ENCODE measurements at regions not wholly inside any gene's neighbourhood (a gene's known extent, or its start where the extent isn't known, plus 50 kb on each side); places are given as distances from the start of the nearest gene placed in this dataset.

DNA sequence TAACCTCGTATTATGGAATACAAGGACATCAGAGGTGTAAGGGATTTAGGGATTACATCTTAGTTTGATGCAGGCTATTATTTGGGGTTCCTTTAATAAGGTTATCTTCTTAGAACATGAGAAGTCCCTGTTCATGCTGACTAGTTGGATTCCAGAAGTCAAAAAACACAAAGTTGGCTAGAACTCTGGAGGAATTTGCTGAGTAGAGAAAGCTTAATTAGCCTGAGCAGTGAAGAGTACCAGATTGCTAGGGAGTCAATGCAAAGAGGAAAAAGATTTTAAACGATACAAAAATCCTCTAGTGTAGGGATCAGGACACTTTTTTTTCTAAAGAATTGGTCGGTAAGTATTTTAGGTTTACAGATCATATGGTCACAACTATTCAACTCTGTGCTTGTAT, 1872.5 kb upstream of the C9orf72 start:
- H3K4me3 ChIP-seq (ENCODE audit: extremely low read depth in 1 of 4, insufficient read depth in 2 of 4, low read depth in 3 of 4, low read length in 4 of 4), result no peak overlapping the region
- no peak overlapping the region for H4K8ac ChIP-seq (ENCODE audit: extremely low read depth, insufficient read depth, low read length)
- ChIA-PET CTCF (ENCODE audit: partially characterized antibody) (no interaction called here), POLR2A (ENCODE audit: partially characterized antibody) (no interaction called here)
- H2BK15ac ChIP-seq (ENCODE audit: low read length), result no peak overlapping the region
- H2BK20ac ChIP-seq (ENCODE audit: low read length), result no peak overlapping the region
- WGBS, 2 experiments (ENCODE audit: extremely low coverage in 1 of 2, insufficient coverage in 1 of 2, insufficient read length in 1 of 2, insufficient replicate concordance in 2 of 2, low coverage in 1 of 2, low lambda C conversion rate in 2 of 2, missing lambda C conversion rate in 1 of 2), result 91% methylated on average over 3 of the region's 3 CpGs; no CpG with 5 or more reads in 1 of the 2 experiments
- no peak overlapping the region for H3K14ac ChIP-seq (ENCODE audit: insufficient read length)
- no peak overlapping the region for H3K4me2 ChIP-seq (ENCODE audit: insufficient read depth in 1 of 2, low read depth in 2 of 2, low read length in 2 of 2)
- no peak overlapping the region for H2BK120ac ChIP-seq (replicated peaks; ENCODE audit: low read depth, low read length)
- no peaks in the 10 kb centered on the region for H3K9me3 ChIP-seq (ENCODE audit: insufficient read depth in 2 of 2, low read depth in 1 of 2, low read length in 1 of 2)
- H3K27me3 ChIP-seq (replicated peaks in 1 of 4; ENCODE audit: control insufficient read depth in 3 of 4, extremely low read depth in 1 of 4, insufficient read depth in 3 of 4, low read length in 3 of 4), result no peaks in the 10 kb centered on the region
- H4K5ac ChIP-seq (ENCODE audit: insufficient read length, low read depth, low read length), result no peak overlapping the region
- H3K56ac ChIP-seq (replicated peaks; ENCODE audit: insufficient read length, low read depth, low read length), result no peak overlapping the region
- no peaks in the 10 kb centered on the region for H4K20me1 ChIP-seq (replicated peaks in 1 of 2; ENCODE audit: control insufficient read depth in 1 of 2, insufficient read depth in 2 of 2, low read length in 2 of 2)
- H3K4me1 ChIP-seq (replicated peaks in 1 of 4; ENCODE audit: control insufficient read depth in 3 of 4, insufficient read depth in 4 of 4, low read length in 3 of 4), result no peaks in the 10 kb centered on the region
- no peaks in the 10 kb centered on the region; a peak in 1 of 8 replicates for H3K36me3 ChIP-seq (ENCODE audit: control insufficient read depth in 2 of 4, insufficient read depth in 4 of 4, low read length in 3 of 4)
- TF ChIP-seq, protein P1, sequence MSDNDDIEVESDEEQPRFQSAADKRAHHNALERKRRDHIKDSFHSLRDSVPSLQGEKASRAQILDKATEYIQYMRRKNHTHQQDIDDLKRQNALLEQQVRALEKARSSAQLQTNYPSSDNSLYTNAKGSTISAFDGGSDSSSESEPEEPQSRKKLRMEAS (IDR thresholded peaks at IDR 0.05), result no peak
- no peak for TF ChIP-seq CREB1 (IDR thresholded peaks at IDR 0.05)
- no peak for TF ChIP-seq GABPA (IDR thresholded peaks at IDR 0.05; ENCODE audit: borderline replicate concordance, insufficient read depth, low read length)
- no peak for TF ChIP-seq KDM4A (IDR thresholded peaks at IDR 0.05; ENCODE audit: low read depth, low read length, severe bottlenecking)
- TF ChIP-seq RXRA (IDR thresholded peaks at IDR 0.05; ENCODE audit: insufficient read depth, low read depth, low read length), result no peak
- TF ChIP-seq POLR2AphosphoS5 (IDR thresholded peaks at IDR 0.05; ENCODE audit: low read depth, low read length), result no peak
- H3K9ac ChIP-seq (replicated peaks in 1 of 4; ENCODE audit: extremely low read depth in 1 of 4, low read depth in 3 of 4, low read length in 3 of 4), result no peak overlapping the region
- no peak overlapping the region for H2BK5ac ChIP-seq (ENCODE audit: low read depth, low read length)
- no peaks in the 10 kb centered on the region for H3K79me2 ChIP-seq (ENCODE audit: control insufficient read depth in 1 of 2, insufficient read depth in 2 of 2, low read length in 2 of 2)
- H3K18ac ChIP-seq (ENCODE audit: extremely low read depth, low read length), result no peak overlapping the region
- H2AK5ac ChIP-seq (ENCODE audit: low read depth, low read length), result no peak overlapping the region
- H3K23me2 ChIP-seq (ENCODE audit: low read depth, low read length), result no peaks in the 10 kb centered on the region
- no peak overlapping the region for H4K91ac ChIP-seq (replicated peaks; ENCODE audit: insufficient read length, low read length)
- no peaks in the 10 kb centered on the region for H3K79me1 ChIP-seq (ENCODE audit: low read depth, low read length)
- DNase-seq (ENCODE audit: low read depth in 1 of 2, low spot score in 2 of 2), result no peak
- H3K27ac ChIP-seq (ENCODE audit: low read depth, low read length), result no peak overlapping the region
- no peak overlapping the region for H2AFZ ChIP-seq (ENCODE audit: low read length)
- FAIRE-seq, result no peak
- H3K23ac ChIP-seq (ENCODE audit: insufficient read length), result no peak overlapping the region
- no peak overlapping the region for H2BK12ac ChIP-seq (ENCODE audit: low read depth, low read length)
- H3K4ac ChIP-seq (replicated peaks; ENCODE audit: insufficient read length, low read depth, low read length), result no peak overlapping the region
